ENCODE measurements at regions not wholly inside any gene's neighbourhood (a gene's known extent, or its start where the extent isn't known, plus 50 kb on each side); places are given as distances from the start of the nearest gene placed in this dataset.

DNA sequence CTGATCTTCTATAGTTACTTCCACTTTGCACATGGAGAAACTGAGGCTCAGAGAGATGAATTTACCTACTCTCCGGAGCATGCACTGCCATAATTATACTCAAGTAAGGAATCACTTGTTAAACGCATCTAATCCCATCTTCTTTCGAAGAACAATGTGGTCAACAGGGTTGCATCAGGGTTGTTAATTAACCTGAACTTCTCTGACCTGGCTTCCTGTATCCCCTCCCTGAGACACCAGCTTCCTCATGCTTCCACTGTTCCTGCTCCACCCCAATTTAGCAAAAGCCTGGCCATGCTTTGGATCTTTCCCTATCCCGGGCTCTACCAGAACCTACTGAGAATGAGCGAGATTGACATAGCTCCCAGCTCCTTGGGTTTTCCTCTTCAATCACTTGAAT, 136.7 kb downstream of the SMIM20 start:
- TF ChIP-seq, protein P1, sequence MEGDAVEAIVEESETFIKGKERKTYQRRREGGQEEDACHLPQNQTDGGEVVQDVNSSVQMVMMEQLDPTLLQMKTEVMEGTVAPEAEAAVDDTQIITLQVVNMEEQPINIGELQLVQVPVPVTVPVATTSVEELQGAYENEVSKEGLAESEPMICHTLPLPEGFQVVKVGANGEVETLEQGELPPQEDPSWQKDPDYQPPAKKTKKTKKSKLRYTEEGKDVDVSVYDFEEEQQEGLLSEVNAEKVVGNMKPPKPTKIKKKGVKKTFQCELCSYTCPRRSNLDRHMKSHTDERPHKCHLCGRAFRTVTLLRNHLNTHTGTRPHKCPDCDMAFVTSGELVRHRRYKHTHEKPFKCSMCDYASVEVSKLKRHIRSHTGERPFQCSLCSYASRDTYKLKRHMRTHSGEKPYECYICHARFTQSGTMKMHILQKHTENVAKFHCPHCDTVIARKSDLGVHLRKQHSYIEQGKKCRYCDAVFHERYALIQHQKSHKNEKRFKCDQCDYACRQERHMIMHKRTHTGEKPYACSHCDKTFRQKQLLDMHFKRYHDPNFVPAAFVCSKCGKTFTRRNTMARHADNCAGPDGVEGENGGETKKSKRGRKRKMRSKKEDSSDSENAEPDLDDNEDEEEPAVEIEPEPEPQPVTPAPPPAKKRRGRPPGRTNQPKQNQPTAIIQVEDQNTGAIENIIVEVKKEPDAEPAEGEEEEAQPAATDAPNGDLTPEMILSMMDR (IDR thresholded peaks at IDR 0.05; ENCODE audit: low read length): no peak
- no peak for TF ChIP-seq EZH2 (IDR thresholded peaks at IDR 0.05; ENCODE audit: borderline replicate concordance, low read length)

Measured in OCI-LY1 (cell line).